Tibial nerve (tissue), 4 donors: ENCODE measurements at regions not wholly inside any gene's neighbourhood (a gene's known extent, or its start where the extent isn't known, plus 50 kb on each side); places are given as distances from the start of the nearest gene placed in this dataset.

Source experiments
- CTCF ChIP-seq, 5 experiments: fragments of 200-600 bp in 3 of 5; fragments of 450-650 bp in 2 of 5; sonication (generic) in 3 of 5; IDR thresholded peaks; one replicate each; pipeline ENCODE4 v1.5.1; 2016 to 2019; ENCODE audit warnings: antibody characterized with exemption in 5 of 5, mild to moderate bottlenecking in 3 of 5, moderate library complexity in 2 of 5
- EP300 ChIP-seq, 2 donors: sonication (generic); formaldehyde crosslinking; IDR thresholded peaks; one replicate each; pipeline ENCODE4 v1.6.1; 2017; ENCODE audit warnings: antibody characterized with exemption in 2 of 2, mild to moderate bottlenecking in 1 of 2
- POLR2A ChIP-seq, 2 donors: fragments of 450-650 bp; IDR thresholded peaks; one replicate each; pipeline ENCODE4 v1.6.1; 2017; ENCODE audit warnings: antibody characterized with exemption in 2 of 2, mild to moderate bottlenecking in 2 of 2, moderate library complexity in 2 of 2

- TF ChIP-seq CTCF (IDR thresholded peaks at IDR 0.05): no peak
- no peak for TF ChIP-seq EP300 (IDR thresholded peaks at IDR 0.05)
- no peak for TF ChIP-seq POLR2A (IDR thresholded peaks at IDR 0.05)
These were observed 368.8 kb downstream of the SEC14L1 start for GRCh38 chr17:77509599-77509998.
